H1 (cell line): ENCODE measurements at regions not wholly inside any gene's neighbourhood (a gene's known extent, or its start where the extent isn't known, plus 50 kb on each side); places are given as distances from the start of the nearest gene placed in this dataset.

Source experiments
- JUND ChIP-seq: IDR thresholded peaks from 2 replicates; pipeline ENCODE4 v1.6.1; 2011; ENCODE audit warnings: mild to moderate bottlenecking, improper control_type of control experiment, low read length
- RAD21 ChIP-seq, 2 experiments: IDR thresholded peaks in 1 of 2; conservative IDR thresholded peaks in 1 of 2; 2 replicates each; pipeline ENCODE4 v1.6.1; 2011; ENCODE audit warnings: low read depth in 2 of 2, low read length in 2 of 2, improper control_type of control experiment in 1 of 2, inconsistent platforms in 1 of 2, mild to moderate bottlenecking in 1 of 2, moderate library complexity in 1 of 2
- RBBP5 ChIP-seq: IDR thresholded peaks from 2 replicates; pipeline ENCODE4 v1.7.1; 2012; ENCODE audit warnings: low read depth, mild to moderate bottlenecking, inconsistent platforms, low read length, moderate library complexity, borderline replicate concordance
- SIRT6 ChIP-seq: IDR thresholded peaks from one replicate; pipeline ENCODE4 v1.7.1; 2012; ENCODE audit warnings: low read length, inconsistent platforms
- SP2 ChIP-seq: IDR thresholded peaks from 2 replicates; pipeline ENCODE4 v1.6.1; 2012; ENCODE audit warnings: mild to moderate bottlenecking, low read length, inconsistent platforms
- YY1 ChIP-seq: IDR thresholded peaks from 2 replicates; pipeline ENCODE4 v1.6.1; 2011; ENCODE audit warnings: low read depth, mild to moderate bottlenecking, low read length

DNA sequence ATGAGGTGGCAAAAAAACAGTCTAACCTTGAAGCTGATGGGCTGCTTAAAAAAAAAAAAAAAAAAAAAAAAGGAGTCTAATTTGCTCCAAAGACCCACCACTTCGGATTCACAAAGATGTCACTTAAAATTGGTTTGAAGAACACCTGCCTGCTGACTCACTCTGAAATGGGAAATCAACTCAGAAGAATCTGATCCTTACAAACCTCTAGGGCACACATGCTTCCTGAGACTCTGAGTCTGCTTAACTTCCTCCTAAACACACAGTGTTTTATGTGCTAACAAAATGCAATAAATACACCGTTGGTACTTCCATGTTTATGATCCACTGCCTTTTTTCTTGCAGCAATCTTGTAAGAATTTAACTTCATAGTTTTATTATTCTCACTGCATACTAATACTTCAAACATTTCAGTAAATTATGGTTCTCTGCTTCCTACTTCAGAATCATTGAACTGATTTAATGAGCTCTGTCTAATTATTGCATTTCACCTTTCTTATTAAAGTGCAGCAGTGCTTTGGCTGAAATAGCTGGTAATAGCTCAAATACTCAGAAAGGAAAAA is 73.0 kb upstream of the FRMD4B start (continued):
- no peak for TF ChIP-seq SP2
- no peak for TF ChIP-seq RAD21 (IDR thresholded peaks at IDR 0.05 in 1 of 2, conservative IDR thresholded peaks at IDR 0.05 in 1 of 2; ENCODE audit: low read depth in 2 of 2, low read length in 2 of 2)
- no peak for TF ChIP-seq JUND
- TF ChIP-seq YY1 = no peak
- TF ChIP-seq SIRT6 = no peak
- TF ChIP-seq RBBP5 = no peak
